RWPE1 (cell line): ENCODE measurements at regions not wholly inside any gene's neighbourhood (a gene's known extent, or its start where the extent isn't known, plus 50 kb on each side); places are given as distances from the start of the nearest gene placed in this dataset.

Experiments
- CTCF ChIA-PET: fragments of 350-600 bp; sonication (Branson Sonifier 250); formaldehyde crosslinking; extraction: SDS; loops from one replicate; lab custom pipeline; 2021; lab: Yijun Ruan, JAX
- POLR2A ChIA-PET: fragments of 400-600 bp; formaldehyde crosslinking; extraction: SDS; loops from one replicate; lab custom pipeline; 2020; ENCODE audit warnings: antibody characterized with exemption; ENCODE audit not compliant: low non-redundant PET; lab: Yijun Ruan, JAX
- DNase-seq: peaks from one replicate; pipeline ENCODE4 v3.0.0; 2012; ENCODE audit warnings: low spot score
- H3K27ac ChIP-seq: fragments of 450-650 bp; 2 replicates; pipeline ENCODE4 v1.5.1; 2017
- CTCF ChIP-seq: fragments of 450-650 bp; conservative IDR thresholded peaks from 2 replicates; pipeline ENCODE4 v1.5.1; 2017; ENCODE audit warnings: low read depth, mild to moderate bottlenecking

GRCh38 chr2:190812506-190813294 lies 67.9 kb upstream of the GLS start:
- no peak for TF ChIP-seq CTCF
- no peak overlapping the region for H3K27ac ChIP-seq
- POLR2A ChIA-PET, result no interaction called here
- no peak for DNase-seq
- CTCF ChIA-PET, result no interaction called here

- DNase-seq, result no peak
- ChIA-PET POLR2A (no interaction called here), CTCF (no interaction called here)
- TF ChIP-seq CTCF, result no peak
- H3K27ac ChIP-seq, result no peak overlapping the region
Measured at GRCh38 chr2:190815226-190815625, 65.4 kb upstream of the GLS start.

GRCh38 chr2:190817082-190817481 lies 63.5 kb upstream of the GLS start:
- DNase-seq, result no peak
- POLR2A ChIA-PET, result no interaction called here
- no peak overlapping the region for H3K27ac ChIP-seq
- TF ChIP-seq CTCF, result no peak
- CTCF ChIA-PET, result no interaction called here

GRCh38 chr2:190819840-190820301 lies 60.8 kb upstream of the GLS start:
- DNase-seq, result no peak
- no peak for TF ChIP-seq CTCF
- H3K27ac ChIP-seq, result no peak overlapping the region
- ChIA-PET POLR2A (no interaction called here), CTCF (interaction anchor here (0.7 kb wide), 1 partner anchor 491 kb away, joined by 3 read pairs; no protein-coding TSS in a partner anchor)

GRCh38 chr2:190820416-190820815 lies 60.2 kb upstream of the GLS start:
- CTCF ChIA-PET, result no interaction called here
- POLR2A ChIA-PET, result no interaction called here
- DNase-seq, result no peak
- no peak for TF ChIP-seq CTCF
- no peak overlapping the region for H3K27ac ChIP-seq

- no peak for DNase-seq
- ChIA-PET POLR2A (no interaction called here), CTCF (no interaction called here)
- TF ChIP-seq CTCF, result no peak
- H3K27ac ChIP-seq, result no peak overlapping the region
Measured at GRCh38 chr2:190822043-190822442, 58.6 kb upstream of the GLS start.
